HG03575 (cell line): ENCODE measurements at regions not wholly inside any gene's neighbourhood (a gene's known extent, or its start where the extent isn't known, plus 50 kb on each side); places are given as distances from the start of the nearest gene placed in this dataset.
"Not testable (repeated sequence)": the region's sequence is repeated elsewhere in the genome, so short reads cannot be mapped to it uniquely, and the experiment has no call there.

Experiments used
- ATAC-seq: cut with Tn5 transposase; IDR thresholded peaks from one replicate; pipeline ENCODE4 v1.9.1; 2021; ENCODE audit not compliant: unreplicated experiment, insufficient number of reproducible peaks, low FRiP score; ENCODE audit errors: extremely low read depth

DNA sequence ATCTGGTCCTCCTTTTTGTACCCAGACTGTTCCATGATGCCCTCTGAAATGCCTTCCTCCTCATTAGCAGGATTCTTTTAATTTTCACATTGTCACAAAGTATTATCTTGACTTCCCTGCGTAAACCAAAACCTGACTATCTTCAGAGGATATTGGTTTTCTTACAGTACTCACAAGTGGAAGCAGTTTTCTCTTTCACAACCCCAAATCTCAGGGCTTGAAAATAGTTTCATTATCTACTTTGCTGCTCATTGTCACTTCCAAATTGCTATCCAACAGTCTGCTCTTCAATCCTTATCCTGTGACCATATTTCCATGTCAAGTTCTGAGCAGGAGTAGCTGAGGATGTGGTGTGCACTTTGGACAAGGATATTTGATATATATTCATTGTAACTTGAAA is 324.1 kb downstream of the FAM170A start:
- ATAC-seq, result no peak

DNA sequence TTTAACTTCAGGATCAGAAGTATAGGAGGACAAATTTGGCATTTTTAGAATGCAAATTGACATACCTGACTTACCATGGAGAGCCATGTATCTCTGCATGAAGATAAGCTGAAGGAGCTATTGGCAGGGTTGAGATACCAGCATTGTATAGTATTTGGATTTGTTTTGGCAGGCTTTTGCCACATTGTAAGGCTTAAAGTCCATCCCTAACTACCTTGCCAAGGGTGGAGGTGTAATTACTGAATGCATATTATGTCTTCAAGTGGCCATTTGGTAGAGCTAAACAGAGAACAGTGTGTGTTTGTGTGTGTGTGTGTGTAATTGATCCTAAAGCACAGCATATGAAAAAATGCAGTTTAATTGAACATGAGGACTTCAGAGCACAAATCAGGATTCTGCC is 324.7 kb downstream of the FAM170A start:
- ATAC-seq, result no peak

DNA sequence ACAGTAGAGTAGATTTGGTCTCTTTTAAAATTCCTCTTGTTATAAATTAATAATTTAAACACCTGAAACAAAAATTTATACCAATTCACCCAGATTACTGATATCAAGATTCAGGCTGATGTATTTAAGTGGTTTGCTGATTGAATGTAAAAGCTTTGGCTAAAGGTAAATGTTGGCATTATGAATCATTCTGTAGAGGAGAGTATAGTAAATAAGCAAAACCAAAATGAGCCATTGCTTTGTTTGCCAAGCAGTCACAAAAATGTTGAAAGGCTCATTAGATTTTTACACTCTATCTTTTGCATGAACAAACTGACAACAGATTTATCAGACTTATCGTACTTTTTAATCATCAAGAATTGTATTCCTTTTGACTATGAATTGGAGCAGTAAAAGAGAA is 332.6 kb downstream of the FAM170A start:
- ATAC-seq, result no peak

DNA sequence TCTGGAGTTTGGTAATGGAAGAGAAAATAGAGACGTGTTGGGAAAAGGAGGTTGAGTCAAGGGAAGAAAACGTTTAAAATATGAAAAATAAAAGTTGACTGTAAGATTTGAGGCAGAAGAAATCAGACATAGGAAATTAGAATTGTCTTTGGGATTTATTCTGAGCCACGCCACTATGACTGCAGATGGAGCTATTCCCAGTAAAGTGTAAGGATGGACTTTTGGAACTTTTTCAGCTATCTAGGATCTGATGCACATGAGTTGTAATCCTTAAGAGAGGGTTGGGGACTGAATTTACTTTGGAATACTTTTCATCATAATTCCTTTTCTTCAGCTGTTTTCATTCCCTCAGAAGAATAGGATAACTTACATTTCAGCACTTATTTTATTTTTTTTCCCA is 336.7 kb downstream of the FAM170A start:
- ATAC-seq, result no peak

DNA sequence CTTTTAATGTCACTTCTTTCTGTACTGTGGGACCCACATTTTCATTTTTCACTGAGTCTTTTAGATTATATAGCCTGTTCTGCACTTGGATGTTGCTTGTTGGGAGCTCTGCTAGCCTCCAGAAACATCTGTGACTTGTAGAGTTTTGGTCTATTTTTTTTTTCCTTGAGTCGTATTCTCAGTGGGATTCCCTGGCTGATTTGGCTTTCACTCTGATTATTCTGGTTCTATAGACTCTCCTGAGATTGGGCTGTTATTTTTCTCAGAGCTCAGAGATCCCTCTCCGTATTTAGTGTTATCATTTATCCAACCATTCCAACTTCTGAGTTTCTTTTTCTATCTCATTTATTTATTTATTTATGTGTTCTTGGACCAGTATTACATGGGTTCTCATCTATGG is 339.3 kb downstream of the FAM170A start:
- ATAC-seq, result no peak

DNA sequence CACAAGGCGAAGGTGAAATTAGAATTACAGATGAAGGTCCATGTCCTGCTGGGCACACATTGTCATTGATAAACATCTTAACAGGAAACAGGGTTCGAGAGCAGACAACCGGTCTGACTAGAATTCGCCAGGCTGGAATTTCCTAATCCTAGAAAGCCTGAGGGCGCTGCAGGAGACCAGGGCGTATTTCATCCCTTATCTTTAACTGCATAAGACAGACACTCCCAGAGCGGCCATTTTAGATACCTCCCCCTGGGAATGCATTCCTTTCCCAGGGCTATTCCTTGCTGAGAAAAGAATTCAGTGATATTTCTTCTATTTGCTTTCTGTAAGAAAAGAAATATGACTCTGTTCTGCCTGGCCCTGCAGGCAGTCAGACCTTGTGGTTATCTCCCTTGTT is 357.7 kb downstream of the FAM170A start:
- not testable (repeated sequence) for ATAC-seq

DNA sequence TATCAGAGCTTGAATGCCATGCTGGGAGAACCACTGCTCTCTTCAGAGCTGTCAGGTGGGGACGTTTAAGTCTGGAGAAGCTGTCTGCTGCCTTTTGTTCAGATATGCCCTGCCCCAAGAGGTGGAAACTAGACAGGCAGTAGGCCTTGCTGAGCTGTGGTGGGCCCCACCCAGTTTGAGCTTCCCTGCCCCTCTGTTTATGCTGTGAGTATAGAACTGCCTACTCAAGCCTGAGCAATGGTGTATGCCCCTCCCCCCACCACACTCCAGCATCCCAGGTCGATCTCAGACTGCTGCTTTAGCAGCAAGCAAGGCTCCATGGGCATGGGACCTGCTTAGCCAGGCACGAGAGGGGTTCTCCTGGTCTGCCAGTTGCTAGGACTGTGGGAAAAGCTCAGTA is 362.3 kb downstream of the FAM170A start:
- ATAC-seq, result no peak

DNA sequence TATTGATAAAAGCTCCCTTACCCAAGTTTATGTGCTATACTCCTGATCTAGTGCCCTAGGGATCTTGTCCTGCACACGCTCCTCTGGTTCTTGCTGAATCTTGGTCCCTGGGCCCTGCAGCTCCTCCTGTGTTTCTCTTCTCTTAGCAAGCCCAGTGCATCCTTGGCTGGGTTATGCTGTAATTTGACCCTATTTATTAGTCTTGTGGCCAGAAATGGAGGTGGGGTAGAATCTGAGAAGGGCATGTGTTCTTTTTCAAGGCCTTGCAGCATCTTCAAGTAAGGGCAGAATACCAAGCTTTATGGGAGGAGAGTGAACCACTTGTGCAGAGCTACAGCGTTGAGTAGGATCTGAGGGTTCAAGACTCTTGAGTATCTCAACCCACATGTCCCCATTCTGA is 366.8 kb downstream of the FAM170A start:
- ATAC-seq, result no peak

DNA sequence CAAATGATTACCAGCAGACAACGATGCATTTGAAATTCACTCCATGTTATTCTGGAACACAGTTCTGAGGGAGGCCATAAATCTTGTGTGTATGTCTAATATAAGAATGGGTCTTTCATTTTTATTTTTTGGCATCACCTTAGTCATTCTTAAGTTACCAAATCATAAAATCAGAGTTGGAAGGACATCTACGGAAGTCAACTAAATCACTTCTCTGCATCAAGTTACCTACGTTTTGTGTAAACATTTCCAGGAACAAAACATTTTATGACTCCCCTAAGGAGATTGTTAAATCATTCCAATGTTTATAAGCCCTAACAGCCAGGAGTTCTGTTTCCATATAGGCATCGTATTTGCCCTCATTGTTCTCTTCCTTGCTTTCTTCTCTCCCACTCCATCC is 378.2 kb downstream of the FAM170A start:
- no peak for ATAC-seq

DNA sequence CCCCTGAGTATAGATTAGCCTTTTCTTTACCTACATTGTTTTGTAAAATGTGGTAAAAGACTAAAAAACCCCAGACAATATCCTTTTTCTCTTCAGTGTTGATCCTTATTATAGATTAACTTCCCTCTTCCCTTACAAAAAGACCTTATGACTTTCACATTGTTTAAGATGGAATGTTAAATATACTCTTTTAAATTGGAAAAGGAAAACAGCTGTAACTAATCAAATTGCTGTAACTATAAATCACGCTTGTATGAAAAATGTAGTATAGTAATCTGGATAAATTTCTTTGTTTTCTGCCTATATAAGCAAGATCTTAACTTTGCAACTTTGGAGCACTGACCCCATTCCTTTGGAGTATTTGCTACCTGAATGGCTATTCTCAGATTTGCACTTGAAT is 383.1 kb downstream of the FAM170A start:
- ATAC-seq, result no peak

DNA sequence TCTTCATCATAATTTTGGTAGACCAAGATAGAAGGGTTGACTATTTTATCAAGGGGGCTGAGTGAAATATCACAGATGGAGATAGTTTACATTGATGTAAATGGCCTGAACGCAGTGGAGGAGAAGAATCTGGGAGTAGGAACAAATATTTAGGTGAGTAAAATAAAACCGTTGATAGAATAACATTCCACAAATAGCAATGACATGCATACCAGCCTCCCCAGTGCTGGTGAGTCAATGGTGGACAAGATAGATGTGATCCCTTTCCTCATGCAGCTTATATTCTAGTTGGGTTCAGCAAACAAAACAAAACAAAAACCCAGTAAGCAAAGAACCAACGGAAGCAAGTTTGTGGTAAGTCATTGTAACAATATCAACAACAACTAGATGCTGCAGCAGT is 385.2 kb downstream of the FAM170A start:
- ATAC-seq, result no peak

DNA sequence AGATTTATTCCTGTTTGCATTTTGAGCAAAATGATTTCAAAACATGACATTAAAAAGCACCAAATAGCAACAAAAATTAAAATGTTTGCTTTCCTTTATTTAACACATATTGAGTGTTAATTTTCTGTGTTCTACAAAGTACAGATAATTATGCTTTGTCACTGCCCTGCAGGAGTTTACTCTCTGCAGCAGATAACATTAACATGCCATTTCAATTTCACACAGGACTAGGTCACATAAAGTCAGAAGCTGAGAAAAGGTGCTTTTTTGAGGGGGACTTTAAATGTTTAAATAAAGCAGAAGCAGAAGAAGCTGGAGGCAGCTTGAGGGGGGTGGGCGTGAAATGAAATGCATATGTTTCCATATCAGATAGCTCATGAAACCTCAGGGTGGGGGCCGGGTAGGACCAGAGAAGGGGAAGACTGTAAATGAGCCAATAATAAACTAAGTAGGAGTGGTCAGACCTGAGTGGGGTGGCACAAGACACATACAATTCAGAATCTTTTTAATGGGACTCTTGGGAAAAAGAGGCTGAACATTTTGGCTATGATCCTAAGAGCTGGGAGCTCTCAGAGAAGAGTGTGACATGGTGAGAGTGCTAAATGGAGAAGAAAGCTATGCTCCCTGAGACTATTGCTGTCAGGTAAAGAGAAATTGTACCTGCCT is 387.5 kb downstream of the FAM170A start:
- no peak for ATAC-seq

DNA sequence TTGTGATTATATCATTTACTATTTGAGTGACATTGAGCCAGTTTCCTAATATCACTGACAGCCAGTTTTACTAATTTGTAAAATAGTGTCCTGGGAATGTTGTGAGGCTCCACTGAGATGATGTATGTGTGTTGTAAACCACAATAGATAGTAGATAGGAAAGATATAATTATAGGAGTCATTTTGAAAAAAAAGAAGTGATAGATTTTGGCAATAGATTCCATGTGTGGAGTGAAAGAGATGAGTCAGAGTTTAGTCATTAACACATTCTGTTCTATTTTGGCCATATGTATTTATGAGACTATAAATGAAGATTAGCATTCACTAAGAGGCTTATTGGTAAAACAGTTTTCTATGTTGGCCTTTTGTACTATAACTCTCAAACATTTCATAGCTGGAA is 388.2 kb downstream of the FAM170A start:
- ATAC-seq, result no peak

DNA sequence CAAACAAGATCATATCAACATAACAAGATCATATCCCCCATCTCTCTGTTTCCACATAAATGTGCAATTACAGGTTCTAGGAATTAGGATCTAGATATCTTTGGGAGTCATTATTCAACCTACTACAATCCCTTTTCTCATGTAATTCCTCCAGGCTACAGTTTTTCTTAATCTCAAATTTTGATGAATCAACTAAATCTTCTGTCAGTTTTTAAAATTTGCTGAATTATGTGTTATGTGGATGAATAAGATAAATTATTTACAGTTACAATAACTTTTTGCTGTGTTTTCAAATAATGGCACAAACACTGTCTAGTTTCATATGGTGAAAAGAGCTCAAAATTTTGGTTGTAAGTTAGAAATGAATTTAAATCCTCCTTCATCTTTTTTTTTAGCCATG is 405.8 kb downstream of the FAM170A start:
- no peak for ATAC-seq

DNA sequence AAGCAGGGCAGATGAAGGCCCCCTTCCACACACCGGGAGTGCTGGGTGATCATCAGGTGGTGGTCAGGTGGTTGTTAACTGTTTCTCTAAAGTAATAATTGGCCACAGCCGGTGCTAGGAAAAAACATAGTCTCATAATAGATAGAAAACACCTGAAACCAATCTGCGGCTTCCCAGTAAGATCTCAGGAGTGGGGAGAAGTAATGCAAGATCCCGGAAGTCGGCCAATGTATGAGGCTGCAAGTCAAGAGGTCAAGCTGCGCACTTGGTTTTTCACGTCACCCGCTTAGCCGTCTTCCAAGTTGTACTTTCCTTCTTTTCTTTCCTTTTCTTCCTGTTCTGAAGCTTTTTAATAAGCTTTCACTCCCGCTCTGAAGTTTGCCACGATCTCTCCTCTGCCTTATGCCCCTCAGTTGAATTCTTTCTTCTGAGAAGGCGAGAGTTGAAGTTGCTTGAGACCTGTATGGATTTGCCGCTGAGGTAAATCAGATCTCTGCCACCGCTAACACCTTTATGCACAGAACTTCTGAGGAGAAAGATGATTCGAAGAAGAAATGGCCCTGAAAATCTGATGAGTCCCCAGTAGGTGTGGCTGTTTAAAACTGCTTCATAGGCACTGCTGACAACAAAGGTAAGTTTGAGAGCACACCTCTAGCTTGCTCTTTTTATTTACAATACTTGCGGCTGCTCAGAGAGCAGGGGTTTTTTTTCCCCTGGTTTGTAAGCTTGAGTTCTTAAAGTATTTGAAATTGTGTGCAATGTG is 406.6 kb downstream of the FAM170A start:
- no peak for ATAC-seq

DNA sequence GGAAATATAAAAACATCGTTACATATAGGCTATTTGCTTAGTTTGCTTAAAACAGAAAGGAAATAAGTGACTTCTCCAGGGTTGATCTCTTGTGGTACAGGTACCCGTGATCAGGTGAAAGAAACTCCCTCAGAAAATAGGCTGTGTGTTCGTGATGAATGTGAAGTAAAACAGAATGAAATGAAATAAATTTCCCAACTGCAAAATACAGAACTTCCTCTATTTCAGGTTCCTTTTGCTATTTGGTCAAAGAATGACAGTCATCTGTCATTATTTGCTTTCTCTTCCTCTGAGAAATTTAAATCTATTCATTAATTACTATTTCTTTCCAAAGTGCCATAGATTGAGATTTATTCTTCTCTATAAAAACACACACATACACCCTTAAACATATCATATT is 408.1 kb downstream of the FAM170A start:
- no peak for ATAC-seq

DNA sequence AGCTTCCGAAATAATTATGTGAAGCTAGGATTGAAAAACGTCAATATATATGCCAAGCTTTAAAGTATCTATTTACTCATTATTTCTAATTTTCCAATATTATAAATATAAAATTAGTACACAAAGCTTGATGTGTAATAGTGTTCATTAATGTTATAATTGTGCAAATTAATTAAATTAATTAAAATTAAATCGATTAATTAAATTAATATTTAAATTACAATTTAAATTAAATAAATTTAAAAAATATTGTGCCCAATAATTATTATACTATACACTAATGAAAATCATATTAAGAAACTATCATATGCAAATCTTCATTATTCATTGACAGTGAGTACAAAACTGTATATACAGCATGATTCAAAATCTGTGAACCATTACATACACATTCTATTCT is 409.8 kb downstream of the FAM170A start:
- no peak for ATAC-seq

DNA sequence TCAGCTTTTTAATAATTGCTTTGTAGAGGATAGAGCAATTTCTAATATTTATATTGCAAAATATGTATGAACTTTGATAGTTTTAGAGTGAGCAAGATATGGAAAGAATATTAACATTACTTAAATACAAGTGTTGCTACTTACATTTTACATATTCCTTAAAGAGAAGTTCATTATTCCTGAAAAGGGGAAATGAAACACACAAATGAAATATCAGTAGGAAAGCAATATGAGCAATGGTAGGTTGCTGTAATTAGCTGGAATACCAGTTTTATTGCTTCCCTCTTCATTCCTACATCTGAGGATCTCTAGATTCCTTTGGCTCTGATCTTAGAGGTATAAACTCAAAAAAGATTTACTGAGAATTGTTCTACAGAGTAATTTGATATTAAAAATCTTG is 414.1 kb downstream of the FAM170A start:
- no peak for ATAC-seq

DNA sequence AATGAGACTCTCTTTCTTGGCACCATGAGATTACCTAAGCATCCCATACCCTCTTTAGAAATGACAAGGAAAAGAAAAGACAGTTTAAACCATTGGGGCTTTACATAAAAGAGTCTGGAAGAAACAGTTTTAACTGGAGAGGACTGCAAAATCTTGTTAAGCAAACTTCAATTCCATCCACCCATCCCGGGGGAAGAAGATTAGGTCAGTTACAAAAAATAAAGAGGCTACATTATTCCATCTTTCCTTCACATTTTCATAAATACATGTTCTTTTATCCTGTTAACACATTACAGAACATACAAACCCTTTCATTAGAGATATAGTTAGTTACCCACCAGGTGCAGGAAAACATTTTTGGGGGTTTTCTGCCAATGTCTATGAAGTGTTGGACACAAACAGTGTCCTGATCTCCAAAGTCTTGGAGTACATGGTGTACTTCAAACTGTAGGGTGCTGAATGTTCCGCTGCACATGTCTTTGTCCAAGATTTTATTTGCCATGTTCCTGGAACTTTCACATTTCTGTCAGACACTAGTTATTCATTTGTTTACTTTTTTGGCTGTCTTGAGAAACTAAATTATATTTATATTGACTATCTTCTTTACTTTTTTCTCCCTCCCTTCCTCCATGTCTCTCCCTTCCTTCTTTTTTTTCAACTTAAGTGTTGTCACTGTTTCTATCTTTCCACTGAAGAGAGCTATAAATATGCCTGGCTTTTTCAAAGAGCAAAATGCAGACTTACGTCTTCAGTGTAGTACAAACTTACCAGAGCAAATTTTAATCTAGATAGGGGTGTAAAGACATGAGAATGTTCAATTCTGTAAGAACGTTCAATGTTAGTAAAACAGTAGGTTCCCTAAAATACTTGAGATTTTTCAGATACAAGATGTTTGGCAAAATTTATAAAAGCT is 410.9 kb upstream of the PRR16 start:
- no peak for ATAC-seq

DNA sequence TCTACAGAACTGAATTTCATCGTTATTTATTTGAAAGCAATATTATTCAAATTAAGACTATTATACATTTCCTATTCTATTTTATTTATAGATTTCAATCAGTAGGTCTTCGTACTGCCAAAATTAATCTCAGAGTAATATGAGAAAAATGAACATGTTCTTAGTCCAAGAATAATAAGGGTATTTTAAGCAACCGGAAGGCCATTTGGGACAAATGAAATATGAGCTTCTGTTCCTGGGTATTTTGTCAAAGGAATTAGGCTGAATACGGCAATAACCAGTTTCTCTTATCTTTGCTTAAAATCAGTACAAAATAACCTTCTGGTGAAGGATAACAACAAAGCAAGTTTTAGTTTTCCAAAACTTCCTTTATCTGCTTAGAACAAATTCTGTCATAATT is 410.3 kb upstream of the PRR16 start:
- ATAC-seq, result no peak
